ENCODE measurements at regions not wholly inside any gene's neighbourhood (a gene's known extent, or its start where the extent isn't known, plus 50 kb on each side); places are given as distances from the start of the nearest gene placed in this dataset.

DNA sequence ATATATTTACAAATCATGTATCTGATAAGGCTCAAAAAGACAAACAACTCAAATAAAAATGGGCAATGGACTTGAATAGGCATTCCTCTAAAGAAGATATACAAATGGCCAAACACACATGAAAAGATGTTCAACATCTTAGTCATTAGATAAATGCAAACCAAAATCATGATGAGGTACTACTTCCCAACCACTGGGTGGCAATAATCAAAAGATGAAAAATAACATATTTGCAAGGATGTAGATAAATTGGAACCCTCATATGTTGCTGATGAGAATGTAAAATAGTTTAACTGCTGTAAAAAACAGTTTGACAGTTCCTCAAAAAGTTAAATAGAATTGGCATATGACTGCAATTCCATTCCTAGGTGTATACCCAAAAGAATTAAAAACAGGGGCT lies 132.3 kb downstream of the TTC32 start:
- H3K36me3 ChIP-seq (ENCODE audit: control insufficient read depth, insufficient read depth, low read length) = no peaks in the 10 kb centered on the region
- no peaks in the 10 kb centered on the region for H3K27me3 ChIP-seq (ENCODE audit: control insufficient read depth, insufficient read depth, low read length, poor library complexity, severe bottlenecking)
- no peak overlapping the region for H3K27ac ChIP-seq (ENCODE audit: insufficient read depth, low read depth, low read length, poor library complexity, severe bottlenecking)
- H3K9me3 ChIP-seq (ENCODE audit: control insufficient read depth, low read length) = no peaks in the 10 kb centered on the region
- H3K4me1 ChIP-seq (ENCODE audit: control insufficient read depth, insufficient read depth, low read length) = no peaks in the 10 kb centered on the region
- no peak overlapping the region for H3K4me3 ChIP-seq (ENCODE audit: insufficient read depth, low read depth, low read length)

DNA sequence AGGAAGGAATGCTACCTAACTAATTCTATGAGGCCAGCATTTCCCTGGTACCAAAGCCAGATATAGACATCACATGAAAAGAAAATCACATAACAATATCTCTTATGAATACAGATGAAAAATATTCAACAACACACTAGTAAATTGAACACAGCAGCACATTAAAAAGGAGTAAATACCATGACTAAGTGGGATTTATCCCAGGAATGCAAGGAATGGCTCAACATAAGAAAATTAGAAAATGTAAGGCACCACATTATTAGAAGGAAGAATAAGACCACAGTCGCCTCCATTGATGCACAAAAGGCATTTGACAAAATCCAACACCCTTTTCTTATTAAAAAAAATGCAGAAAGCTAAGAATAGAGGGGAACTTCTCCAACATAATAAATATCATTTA lies 133.9 kb downstream of the TTC32 start:
- H3K9me3 ChIP-seq (ENCODE audit: control insufficient read depth, low read length) = no peaks in the 10 kb centered on the region
- no peak overlapping the region for H3K4me3 ChIP-seq (ENCODE audit: insufficient read depth, low read depth, low read length)
- H3K27me3 ChIP-seq (ENCODE audit: control insufficient read depth, insufficient read depth, low read length, poor library complexity, severe bottlenecking) = no peaks in the 10 kb centered on the region
- H3K4me1 ChIP-seq (ENCODE audit: control insufficient read depth, insufficient read depth, low read length) = no peaks in the 10 kb centered on the region
- no peaks in the 10 kb centered on the region for H3K36me3 ChIP-seq (ENCODE audit: control insufficient read depth, insufficient read depth, low read length)
- WGBS, 2 experiments = 11% methylated on average over 1 of the region's 1 CpG; no CpG with 5 or more reads in 1 of the 2 experiments
- H3K27ac ChIP-seq (ENCODE audit: insufficient read depth, low read depth, low read length, poor library complexity, severe bottlenecking) = no peak overlapping the region

DNA sequence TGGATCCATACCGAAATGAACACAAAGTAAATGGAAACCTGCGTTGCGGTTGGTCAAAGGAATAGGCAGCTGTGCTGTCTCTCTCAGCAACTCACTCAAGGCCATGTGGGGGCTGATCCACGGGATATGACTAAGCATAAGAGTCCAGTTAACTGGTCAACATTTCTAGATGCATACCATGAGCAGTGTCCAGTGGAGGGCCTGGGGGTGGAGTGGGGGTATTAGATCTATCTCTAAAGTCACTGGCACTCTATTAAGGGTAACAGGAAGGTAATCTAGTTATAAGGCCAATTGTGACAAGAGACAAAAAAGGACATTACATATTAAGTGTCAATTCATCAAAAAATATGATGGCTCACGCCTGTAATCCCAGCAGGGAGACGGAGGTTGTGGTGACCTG lies 136.8 kb downstream of the TTC32 start:
- no peaks in the 10 kb centered on the region for H3K9me3 ChIP-seq (ENCODE audit: control insufficient read depth, low read length)
- H3K4me3 ChIP-seq (ENCODE audit: insufficient read depth, low read depth, low read length) = no peak overlapping the region
- 88 to 90% methylated on average over 6 of the region's 6 CpGs for WGBS, 2 experiments

DNA sequence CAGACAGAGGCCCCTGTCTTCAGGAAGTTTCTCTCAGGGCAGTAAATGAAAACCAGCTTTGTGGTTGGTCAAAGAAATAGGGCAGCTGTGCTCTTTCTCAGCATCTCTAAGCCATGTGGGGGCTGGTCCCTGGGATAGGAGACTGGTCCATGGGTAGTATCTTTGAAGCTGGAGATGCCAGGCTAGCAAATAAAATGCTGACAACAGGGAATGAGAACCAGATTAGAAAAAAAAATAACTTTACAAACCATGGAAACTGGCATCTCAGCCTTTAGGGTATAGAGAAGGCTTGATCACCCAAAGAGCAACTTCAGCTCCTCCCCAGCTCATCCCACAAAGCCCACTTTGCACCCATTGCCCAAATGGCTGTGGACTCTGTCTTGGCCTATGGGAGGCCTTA lies 138.1 kb downstream of the TTC32 start:
- Histone ChIP-seq H3K4me1 (ENCODE audit: control insufficient read depth, insufficient read depth, low read length) (no peaks in the 10 kb centered on the region), H3K27me3 (ENCODE audit: control insufficient read depth, insufficient read depth, low read length, poor library complexity, severe bottlenecking) (no peaks in the 10 kb centered on the region), H3K9me3 (ENCODE audit: control insufficient read depth, low read length) (no peaks in the 10 kb centered on the region), H3K4me3 (ENCODE audit: insufficient read depth, low read depth, low read length) (no peak overlapping the region), H3K36me3 (ENCODE audit: control insufficient read depth, insufficient read depth, low read length) (no peaks in the 10 kb centered on the region), H3K27ac (ENCODE audit: insufficient read depth, low read depth, low read length, poor library complexity, severe bottlenecking) (no peak overlapping the region)

More for the DNA sequence above, 136.8 kb downstream of the TTC32 start:
- Histone ChIP-seq H3K27me3 (ENCODE audit: control insufficient read depth, insufficient read depth, low read length, poor library complexity, severe bottlenecking) (no peaks in the 10 kb centered on the region), H3K4me1 (ENCODE audit: control insufficient read depth, insufficient read depth, low read length) (no peaks in the 10 kb centered on the region), H3K36me3 (ENCODE audit: control insufficient read depth, insufficient read depth, low read length) (no peaks in the 10 kb centered on the region), H3K27ac (ENCODE audit: insufficient read depth, low read depth, low read length, poor library complexity, severe bottlenecking) (no peak overlapping the region)

DNA sequence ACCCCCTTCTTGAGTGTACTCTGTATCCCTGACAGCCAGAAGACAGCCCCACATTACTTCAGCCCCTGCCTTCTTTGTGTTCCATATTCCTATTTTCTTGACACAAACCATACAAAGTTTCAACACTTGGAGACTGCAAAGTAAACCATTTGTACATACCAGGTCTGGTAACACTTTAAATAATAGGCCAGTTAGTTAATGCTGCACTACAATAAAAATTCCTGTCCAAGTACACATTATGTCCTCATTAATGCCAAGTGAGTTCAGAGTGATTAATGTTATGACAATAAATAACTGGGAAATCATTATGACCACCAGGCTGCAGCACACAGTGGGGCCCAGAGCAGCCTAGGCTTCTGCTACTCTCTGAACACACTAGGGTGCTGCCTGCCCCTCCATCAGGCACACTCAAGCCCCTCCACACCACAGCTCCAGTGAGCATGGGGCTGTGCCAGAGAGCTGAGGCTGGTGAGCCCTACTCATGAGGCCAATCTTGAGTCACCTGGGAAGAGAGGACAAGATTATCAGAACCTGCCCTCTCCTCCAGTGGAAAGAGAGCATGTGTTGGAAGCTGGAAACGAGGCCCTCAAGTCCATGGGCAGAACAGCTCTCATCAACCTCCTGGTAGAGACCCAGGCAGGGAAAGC lies 138.7 kb downstream of the TTC32 start:
- Histone ChIP-seq H3K27me3 (ENCODE audit: control insufficient read depth, insufficient read depth, low read length, poor library complexity, severe bottlenecking) (no peaks in the 10 kb centered on the region), H3K4me3 (ENCODE audit: insufficient read depth, low read depth, low read length) (no peak overlapping the region), H3K36me3 (ENCODE audit: control insufficient read depth, insufficient read depth, low read length) (no peaks in the 10 kb centered on the region), H3K4me1 (ENCODE audit: control insufficient read depth, insufficient read depth, low read length) (no peaks in the 10 kb centered on the region), H3K9me3 (ENCODE audit: control insufficient read depth, low read length) (no peaks in the 10 kb centered on the region), H3K27ac (ENCODE audit: insufficient read depth, low read depth, low read length, poor library complexity, severe bottlenecking) (no peak overlapping the region)
- 90 to 94% methylated on average over 1 of the region's 1 CpG for WGBS, 2 experiments

DNA sequence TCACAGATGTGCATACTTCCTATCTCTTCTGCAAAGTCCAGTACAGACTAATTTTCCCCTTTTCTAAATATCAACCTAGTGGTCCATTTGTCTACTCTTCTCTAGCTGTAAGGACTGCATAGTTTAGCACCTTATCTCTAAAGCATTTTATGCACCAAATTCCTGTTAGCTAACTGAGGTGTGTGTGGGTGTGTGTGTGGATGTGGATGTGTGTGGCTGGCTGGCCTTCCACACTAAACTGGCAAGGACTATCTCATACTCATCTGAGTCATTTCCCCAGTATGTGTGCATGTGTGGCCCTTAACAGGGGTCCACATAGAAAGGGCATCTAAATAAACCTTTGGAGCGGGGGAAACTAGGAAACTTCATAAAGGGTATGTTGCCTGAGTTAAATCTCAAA lies 139.6 kb downstream of the TTC32 start:
- Histone ChIP-seq H3K27ac (ENCODE audit: insufficient read depth, low read depth, low read length, poor library complexity, severe bottlenecking) (no peak overlapping the region), H3K27me3 (ENCODE audit: control insufficient read depth, insufficient read depth, low read length, poor library complexity, severe bottlenecking) (no peaks in the 10 kb centered on the region), H3K36me3 (ENCODE audit: control insufficient read depth, insufficient read depth, low read length) (no peaks in the 10 kb centered on the region), H3K4me1 (ENCODE audit: control insufficient read depth, insufficient read depth, low read length) (no peaks in the 10 kb centered on the region), H3K9me3 (ENCODE audit: control insufficient read depth, low read length) (no peaks in the 10 kb centered on the region), H3K4me3 (ENCODE audit: insufficient read depth, low read depth, low read length) (no peak overlapping the region)
- 93 to 94% methylated on average over 1 of the region's 1 CpG for WGBS, 2 experiments

DNA sequence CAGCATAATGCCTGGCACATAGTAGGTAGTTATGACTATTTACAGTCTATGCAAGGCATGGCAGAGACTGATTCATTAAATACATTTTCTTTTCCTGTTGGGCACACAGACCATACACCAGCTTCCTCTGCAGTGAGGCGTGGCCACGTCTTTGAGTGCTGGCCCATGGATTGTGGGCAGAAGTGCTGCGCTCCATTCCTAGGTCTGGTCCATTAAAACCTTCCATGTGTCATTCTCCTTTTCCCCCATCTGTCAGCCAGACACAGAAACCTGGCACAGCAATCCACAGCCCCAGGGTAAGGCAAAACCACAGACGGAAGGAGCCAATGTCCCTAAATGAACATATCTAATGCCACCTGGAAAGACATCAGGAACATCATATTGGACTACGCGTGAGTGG lies 141.9 kb downstream of the TTC32 start:
- Histone ChIP-seq H3K36me3 (ENCODE audit: control insufficient read depth, insufficient read depth, low read length) (no peaks in the 10 kb centered on the region), H3K9me3 (ENCODE audit: control insufficient read depth, low read length) (no peaks in the 10 kb centered on the region), H3K27me3 (ENCODE audit: control insufficient read depth, insufficient read depth, low read length, poor library complexity, severe bottlenecking) (no peaks in the 10 kb centered on the region), H3K27ac (ENCODE audit: insufficient read depth, low read depth, low read length, poor library complexity, severe bottlenecking) (no peak overlapping the region), H3K4me3 (ENCODE audit: insufficient read depth, low read depth, low read length) (no peak overlapping the region), H3K4me1 (ENCODE audit: control insufficient read depth, insufficient read depth, low read length) (no peaks in the 10 kb centered on the region)
- 74 to 75% methylated on average over 6 of the region's 6 CpGs for WGBS, 2 experiments

DNA sequence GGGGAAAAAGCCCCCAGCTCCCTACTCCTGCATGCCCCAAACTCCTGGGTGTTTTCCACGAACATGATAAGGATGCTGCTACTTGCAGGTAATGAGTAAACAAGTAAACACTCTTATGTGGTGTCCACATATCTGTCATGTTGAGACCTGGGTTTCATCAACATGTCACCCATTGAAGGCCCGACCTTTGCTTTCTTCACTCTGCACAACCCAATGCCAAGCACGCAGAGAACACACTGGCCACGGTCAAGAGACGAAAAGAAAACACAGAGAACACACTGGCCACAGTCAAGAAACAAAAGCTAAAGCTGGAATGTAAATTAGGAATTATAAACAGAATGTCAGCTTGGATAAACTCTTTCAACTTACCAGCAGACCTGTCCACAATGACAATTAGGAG lies 143.1 kb downstream of the TTC32 start:
- H3K9me3 ChIP-seq (ENCODE audit: control insufficient read depth, low read length) = no peaks in the 10 kb centered on the region
- no peaks in the 10 kb centered on the region for H3K36me3 ChIP-seq (ENCODE audit: control insufficient read depth, insufficient read depth, low read length)
- H3K27ac ChIP-seq (ENCODE audit: insufficient read depth, low read depth, low read length, poor library complexity, severe bottlenecking) = no peak overlapping the region
- H3K4me3 ChIP-seq (ENCODE audit: insufficient read depth, low read depth, low read length) = no peak overlapping the region
- no peaks in the 10 kb centered on the region for H3K27me3 ChIP-seq (ENCODE audit: control insufficient read depth, insufficient read depth, low read length, poor library complexity, severe bottlenecking)
- 89 to 95% methylated on average over 5 of the region's 5 CpGs for WGBS, 2 experiments
- H3K4me1 ChIP-seq (ENCODE audit: control insufficient read depth, insufficient read depth, low read length) = no peaks in the 10 kb centered on the region

DNA sequence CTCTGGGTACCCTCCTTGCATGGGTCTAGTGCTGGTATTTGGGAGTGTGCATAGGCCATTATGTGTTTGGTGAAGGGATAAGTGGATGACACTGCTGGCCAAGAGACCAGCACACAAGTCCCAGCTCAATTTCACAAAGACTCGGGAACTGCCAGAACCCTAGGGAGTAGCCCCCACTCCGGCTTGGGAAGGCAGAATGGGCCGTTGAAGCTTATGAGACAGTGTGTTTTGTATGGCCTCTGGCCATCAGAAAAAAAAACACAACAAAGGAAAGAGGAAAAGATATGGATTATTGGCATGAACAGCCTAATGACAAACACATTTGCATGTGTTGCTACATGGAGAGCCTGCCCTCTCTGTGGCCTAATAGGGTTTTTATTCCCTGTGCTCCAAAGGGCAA lies 144.2 kb downstream of the TTC32 start:
- Histone ChIP-seq H3K4me3 (ENCODE audit: insufficient read depth, low read depth, low read length) (no peak overlapping the region), H3K27ac (ENCODE audit: insufficient read depth, low read depth, low read length, poor library complexity, severe bottlenecking) (no peak overlapping the region), H3K27me3 (ENCODE audit: control insufficient read depth, insufficient read depth, low read length, poor library complexity, severe bottlenecking) (no peaks in the 10 kb centered on the region), H3K36me3 (ENCODE audit: control insufficient read depth, insufficient read depth, low read length) (no peaks in the 10 kb centered on the region), H3K4me1 (ENCODE audit: control insufficient read depth, insufficient read depth, low read length) (no peaks in the 10 kb centered on the region), H3K9me3 (ENCODE audit: control insufficient read depth, low read length) (no peaks in the 10 kb centered on the region)
- 90 to 94% methylated on average over 3 of the region's 3 CpGs for WGBS, 2 experiments

DNA sequence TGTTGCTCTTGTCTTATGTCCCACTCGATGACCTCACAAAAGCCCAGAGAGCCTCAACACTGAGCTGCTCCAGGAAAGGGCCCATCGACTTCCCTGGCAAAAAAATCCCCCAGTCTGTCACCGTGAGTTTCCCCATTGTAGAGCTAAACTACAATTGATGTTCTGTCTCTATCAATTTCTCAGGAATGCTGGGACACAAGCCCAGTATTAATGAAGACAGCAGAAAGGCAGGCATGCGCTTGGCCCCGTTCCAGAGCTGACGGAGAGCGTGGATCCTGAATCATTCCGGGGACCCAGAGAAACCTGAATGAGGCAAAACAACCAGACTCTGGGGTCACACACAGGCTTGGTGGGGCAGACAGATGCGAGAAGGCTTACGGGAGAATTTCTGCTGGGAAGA lies 146.9 kb downstream of the TTC32 start:
- WGBS, 2 experiments = 88 to 91% methylated on average over 10 of the region's 10 CpGs
- H3K4me1 ChIP-seq (ENCODE audit: control insufficient read depth, insufficient read depth, low read length) = no peaks in the 10 kb centered on the region
- no peaks in the 10 kb centered on the region for H3K36me3 ChIP-seq (ENCODE audit: control insufficient read depth, insufficient read depth, low read length)
- H3K27ac ChIP-seq (ENCODE audit: insufficient read depth, low read depth, low read length, poor library complexity, severe bottlenecking) = no peak overlapping the region
- H3K9me3 ChIP-seq (ENCODE audit: control insufficient read depth, low read length) = no peaks in the 10 kb centered on the region
- H3K4me3 ChIP-seq (ENCODE audit: insufficient read depth, low read depth, low read length) = no peak overlapping the region
- H3K27me3 ChIP-seq (ENCODE audit: control insufficient read depth, insufficient read depth, low read length, poor library complexity, severe bottlenecking) = no peaks in the 10 kb centered on the region

DNA sequence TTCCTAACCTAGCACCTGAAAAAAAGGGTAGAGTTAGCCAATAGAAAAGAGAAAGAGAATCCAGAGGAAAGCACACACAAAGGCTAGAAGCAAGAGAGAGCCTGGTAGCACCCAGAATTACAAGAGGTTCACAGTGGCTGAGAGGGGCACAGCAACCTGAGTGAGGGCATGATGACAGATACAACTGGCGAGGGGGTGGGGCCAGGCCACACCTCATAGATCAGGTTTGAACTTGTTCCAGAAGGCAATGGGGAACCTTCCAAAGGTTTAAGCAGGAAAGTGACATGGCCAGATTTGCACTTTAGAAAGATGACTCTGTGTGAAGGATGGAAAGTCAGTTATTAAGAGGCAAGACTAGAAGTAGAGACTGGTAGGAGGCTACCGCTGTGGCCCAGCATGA lies 148.0 kb downstream of the TTC32 start:
- Histone ChIP-seq H3K27ac (ENCODE audit: insufficient read depth, low read depth, low read length, poor library complexity, severe bottlenecking) (no peak overlapping the region), H3K36me3 (ENCODE audit: control insufficient read depth, insufficient read depth, low read length) (no peaks in the 10 kb centered on the region), H3K4me1 (ENCODE audit: control insufficient read depth, insufficient read depth, low read length) (no peaks in the 10 kb centered on the region), H3K4me3 (ENCODE audit: insufficient read depth, low read depth, low read length) (no peak overlapping the region), H3K9me3 (ENCODE audit: control insufficient read depth, low read length) (no peaks in the 10 kb centered on the region), H3K27me3 (ENCODE audit: control insufficient read depth, insufficient read depth, low read length, poor library complexity, severe bottlenecking) (no peaks in the 10 kb centered on the region)
- 91 to 93% methylated on average over 2 of the region's 2 CpGs for WGBS, 2 experiments
